ENCODE measurements at regions not wholly inside any gene's neighbourhood (a gene's known extent, or its start where the extent isn't known, plus 50 kb on each side); places are given as distances from the start of the nearest gene placed in this dataset.
A peak's percentile ranks its signal among the peaks of the same experiment; 100 is the strongest.
"Not testable (repeated sequence)": the region's sequence is repeated elsewhere in the genome, so short reads cannot be mapped to it uniquely, and the experiment has no call there.

DNA sequence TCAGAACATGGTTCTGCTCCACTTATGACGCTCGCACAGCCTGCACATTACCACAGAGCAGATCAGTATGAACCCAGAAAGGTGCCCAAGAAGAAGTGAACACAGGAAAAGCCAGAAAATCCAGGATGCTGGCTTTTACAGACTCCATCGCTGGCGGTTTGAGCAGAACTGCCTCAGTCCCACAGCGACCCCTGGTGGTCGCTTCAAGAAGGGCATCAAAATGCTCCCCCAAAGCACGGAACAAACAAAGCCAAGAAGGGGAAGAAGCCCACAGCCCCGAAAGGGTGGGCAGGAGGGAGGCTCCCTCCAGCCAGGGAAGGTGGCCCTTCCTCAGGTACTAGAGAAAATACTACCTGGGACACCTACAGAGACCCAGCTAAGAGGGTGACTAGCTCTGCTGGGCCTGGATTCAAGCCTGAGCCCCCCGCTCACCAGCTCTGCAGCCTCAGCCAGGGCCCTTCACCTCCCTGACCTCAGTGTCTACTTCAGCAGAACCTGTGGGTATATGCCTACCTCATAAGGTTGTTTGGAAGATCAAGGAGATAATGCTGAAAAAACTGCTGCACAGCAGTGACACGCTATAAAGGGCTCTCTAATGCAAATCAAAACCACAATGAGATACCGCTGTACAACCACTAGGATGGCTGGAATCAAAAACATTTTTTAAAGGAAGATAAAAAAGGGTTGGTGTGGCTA, 98.1 kb downstream of the NCOR2 start:
- peaks cover 5% of the 10 kb centered on the region for H3K9me3 ChIP-seq (ENCODE audit: control insufficient read depth, insufficient read depth, low read length)
- no peak overlapping the region for H3K4me3 ChIP-seq (ENCODE audit: low read depth, low read length)
- H3K27me3 ChIP-seq (ENCODE audit: control insufficient read depth, insufficient read depth, low read length) = no peaks in the 10 kb centered on the region
- peaks cover 56% of the 10 kb centered on the region for H3K36me3 ChIP-seq (ENCODE audit: control insufficient read depth, insufficient read depth, low read length)
- H3K27ac ChIP-seq (ENCODE audit: low read depth, low read length) = no peak overlapping the region
- DNase-seq (ENCODE audit: low read depth in 4 of 6, low spot score in 6 of 6) = no peak
- H3K4me1 ChIP-seq (ENCODE audit: control insufficient read depth, insufficient read depth, low read length) = peaks cover 18% of the 10 kb centered on the region
- WGBS (ENCODE audit: insufficient coverage) = 77% methylated on average over 8 of the region's 11 CpGs

DNA sequence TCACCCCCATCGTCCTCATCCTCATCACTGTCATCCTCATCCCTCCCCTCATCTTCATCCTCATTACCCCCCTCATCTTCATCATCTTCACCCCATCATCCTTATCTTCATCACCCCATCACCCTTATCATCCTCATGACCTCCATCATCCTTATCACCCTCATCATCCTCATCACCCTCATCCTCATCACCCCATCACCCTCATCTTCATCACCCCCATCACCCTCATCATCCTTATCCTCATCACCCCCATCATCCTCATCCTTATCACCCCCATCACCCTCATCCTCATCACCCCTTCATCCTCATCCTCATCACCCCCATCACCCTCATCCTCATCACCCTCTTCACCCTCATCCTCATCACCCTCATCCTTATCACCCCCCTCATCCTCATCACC, 99.9 kb downstream of the NCOR2 start:
- DNase-seq (ENCODE audit: low read depth in 4 of 6, low spot score in 6 of 6); H3K27ac ChIP-seq (ENCODE audit: low read depth, low read length); H3K9me3 ChIP-seq (ENCODE audit: control insufficient read depth, insufficient read depth, low read length); H3K27me3 ChIP-seq (ENCODE audit: control insufficient read depth, insufficient read depth, low read length); H3K4me3 ChIP-seq (ENCODE audit: low read depth, low read length): not testable (repeated sequence)
- WGBS (ENCODE audit: insufficient coverage) = 100% methylated on average over 1 of the region's 1 CpG
- H3K36me3 ChIP-seq (ENCODE audit: control insufficient read depth, insufficient read depth, low read length) = peaks cover 55% of the 10 kb centered on the region
- peaks cover 28% of the 10 kb centered on the region for H3K4me1 ChIP-seq (ENCODE audit: control insufficient read depth, insufficient read depth, low read length)

- Histone ChIP-seq H3K36me3 (ENCODE audit: control insufficient read depth, insufficient read depth, low read length) (peaks cover 57% of the 10 kb centered on the region), H3K27ac (ENCODE audit: low read depth, low read length) (no peak overlapping the region), H3K27me3 (ENCODE audit: control insufficient read depth, insufficient read depth, low read length) (no peaks in the 10 kb centered on the region), H3K4me1 (ENCODE audit: control insufficient read depth, insufficient read depth, low read length) (peaks cover 33% of the 10 kb centered on the region), H3K4me3 (ENCODE audit: low read depth, low read length) (no peak overlapping the region), H3K9me3 (ENCODE audit: control insufficient read depth, insufficient read depth, low read length) (peaks cover 5% of the 10 kb centered on the region)
- 80% methylated on average over 23 of the region's 29 CpGs for WGBS (ENCODE audit: insufficient coverage)
- no peak for DNase-seq (ENCODE audit: low read depth in 4 of 6, low spot score in 6 of 6)
Measured at GRCh38 chr12:124466216-124467128, 100.9 kb downstream of the NCOR2 start.

- Histone ChIP-seq H3K4me3 (ENCODE audit: low read depth, low read length) (no peak overlapping the region), H3K9me3 (ENCODE audit: control insufficient read depth, insufficient read depth, low read length) (peaks cover 5% of the 10 kb centered on the region), H3K36me3 (ENCODE audit: control insufficient read depth, insufficient read depth, low read length) (peaks cover 59% of the 10 kb centered on the region), H3K4me1 (ENCODE audit: control insufficient read depth, insufficient read depth, low read length) (peaks cover 29% of the 10 kb centered on the region), H3K27me3 (ENCODE audit: control insufficient read depth, insufficient read depth, low read length) (no peaks in the 10 kb centered on the region), H3K27ac (ENCODE audit: low read depth, low read length) (no peak overlapping the region)
- WGBS (ENCODE audit: insufficient coverage) = 100% methylated on average over 1 of the region's 1 CpG
- no peak for DNase-seq (ENCODE audit: low read depth in 4 of 6, low spot score in 6 of 6)
Measured at GRCh38 chr12:124465473-124465872, 101.9 kb downstream of the NCOR2 start.

GRCh38 chr12:124464830-124465229, 102.6 kb downstream of the NCOR2 start:
- H3K27ac ChIP-seq (ENCODE audit: low read depth, low read length) = no peak overlapping the region

DNA sequence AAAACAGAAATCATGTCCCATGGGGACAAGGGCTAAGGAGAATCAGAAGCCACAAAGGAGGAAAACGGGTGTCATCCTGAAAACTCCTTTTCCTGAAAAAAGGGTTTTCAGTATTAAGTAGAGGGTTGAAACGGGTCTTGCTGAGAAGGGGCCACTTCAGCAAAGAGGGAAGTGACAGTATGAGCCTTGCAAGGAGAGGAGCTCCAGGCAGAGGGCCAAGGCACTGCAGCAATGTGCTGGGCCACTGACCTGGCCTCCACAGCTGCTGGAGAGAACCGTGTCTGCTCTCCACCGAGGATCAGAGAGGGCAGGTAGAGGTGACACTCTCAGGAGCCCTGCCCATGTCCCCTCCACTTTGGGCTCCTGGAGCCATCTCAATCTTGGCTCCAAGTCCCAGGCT, 103.3 kb downstream of the NCOR2 start:
- no peaks in the 10 kb centered on the region for H3K27me3 ChIP-seq (ENCODE audit: control insufficient read depth, insufficient read depth, low read length)
- peaks cover 29% of the 10 kb centered on the region for H3K4me1 ChIP-seq (ENCODE audit: control insufficient read depth, insufficient read depth, low read length)
- peak in 1 of 6 donors; percentile 56 for DNase-seq (ENCODE audit: low read depth in 4 of 6, low spot score in 6 of 6)
- 27% methylated on average over 4 of the region's 4 CpGs for WGBS (ENCODE audit: insufficient coverage)
- peaks cover 62% of the 10 kb centered on the region for H3K36me3 ChIP-seq (ENCODE audit: control insufficient read depth, insufficient read depth, low read length)
- H3K9me3 ChIP-seq (ENCODE audit: control insufficient read depth, insufficient read depth, low read length) = peaks cover 2% of the 10 kb centered on the region
- H3K27ac ChIP-seq (ENCODE audit: low read depth, low read length) = peak overlapping the region; percentile 61
- H3K4me3 ChIP-seq (ENCODE audit: low read depth, low read length) = no peak overlapping the region

More at GRCh38 chr12:124464830-124465229, 102.6 kb downstream of the NCOR2 start:
- no CpG with 5 or more reads among the region's 4 CpGs for WGBS (ENCODE audit: insufficient coverage)
- Histone ChIP-seq H3K4me1 (ENCODE audit: control insufficient read depth, insufficient read depth, low read length) (peaks cover 29% of the 10 kb centered on the region), H3K27me3 (ENCODE audit: control insufficient read depth, insufficient read depth, low read length) (no peaks in the 10 kb centered on the region), H3K4me3 (ENCODE audit: low read depth, low read length) (no peak overlapping the region), H3K36me3 (ENCODE audit: control insufficient read depth, insufficient read depth, low read length) (peaks cover 60% of the 10 kb centered on the region), H3K9me3 (ENCODE audit: control insufficient read depth, insufficient read depth, low read length) (peaks cover 5% of the 10 kb centered on the region)
- DNase-seq (ENCODE audit: low read depth in 4 of 6, low spot score in 6 of 6) = no peak

GRCh38 chr12:124463341-124463921, 104.0 kb downstream of the NCOR2 start:
- Histone ChIP-seq H3K27me3 (ENCODE audit: control insufficient read depth, insufficient read depth, low read length) (no peaks in the 10 kb centered on the region), H3K27ac (ENCODE audit: low read depth, low read length) (peak overlapping the region; percentile 61), H3K4me3 (ENCODE audit: low read depth, low read length) (no peak overlapping the region), H3K4me1 (ENCODE audit: control insufficient read depth, insufficient read depth, low read length) (peaks cover 32% of the 10 kb centered on the region), H3K36me3 (ENCODE audit: control insufficient read depth, insufficient read depth, low read length) (peaks cover 66% of the 10 kb centered on the region), H3K9me3 (ENCODE audit: control insufficient read depth, insufficient read depth, low read length) (peaks cover 2% of the 10 kb centered on the region)
- WGBS (ENCODE audit: insufficient coverage) = 14% methylated on average over 21 of the region's 23 CpGs
- DNase-seq (ENCODE audit: low read depth in 4 of 6, low spot score in 6 of 6) = peak in 2 of 6 donors; percentile 88

- peaks cover 73% of the 10 kb centered on the region for H3K36me3 ChIP-seq (ENCODE audit: control insufficient read depth, insufficient read depth, low read length)
- peaks cover 39% of the 10 kb centered on the region for H3K4me1 ChIP-seq (ENCODE audit: control insufficient read depth, insufficient read depth, low read length)
- H3K9me3 ChIP-seq (ENCODE audit: control insufficient read depth, insufficient read depth, low read length) = peaks cover 2% of the 10 kb centered on the region
- no peak overlapping the region for H3K27ac ChIP-seq (ENCODE audit: low read depth, low read length)
- no peaks in the 10 kb centered on the region for H3K27me3 ChIP-seq (ENCODE audit: control insufficient read depth, insufficient read depth, low read length)
- 57% methylated on average over 9 of the region's 9 CpGs for WGBS (ENCODE audit: insufficient coverage)
- DNase-seq (ENCODE audit: low read depth in 4 of 6, low spot score in 6 of 6) = peak in 1 of 6 donors; percentile 61
- no peak overlapping the region for H3K4me3 ChIP-seq (ENCODE audit: low read depth, low read length)
Measured at GRCh38 chr12:124462750-124463149, 104.7 kb downstream of the NCOR2 start.

DNA sequence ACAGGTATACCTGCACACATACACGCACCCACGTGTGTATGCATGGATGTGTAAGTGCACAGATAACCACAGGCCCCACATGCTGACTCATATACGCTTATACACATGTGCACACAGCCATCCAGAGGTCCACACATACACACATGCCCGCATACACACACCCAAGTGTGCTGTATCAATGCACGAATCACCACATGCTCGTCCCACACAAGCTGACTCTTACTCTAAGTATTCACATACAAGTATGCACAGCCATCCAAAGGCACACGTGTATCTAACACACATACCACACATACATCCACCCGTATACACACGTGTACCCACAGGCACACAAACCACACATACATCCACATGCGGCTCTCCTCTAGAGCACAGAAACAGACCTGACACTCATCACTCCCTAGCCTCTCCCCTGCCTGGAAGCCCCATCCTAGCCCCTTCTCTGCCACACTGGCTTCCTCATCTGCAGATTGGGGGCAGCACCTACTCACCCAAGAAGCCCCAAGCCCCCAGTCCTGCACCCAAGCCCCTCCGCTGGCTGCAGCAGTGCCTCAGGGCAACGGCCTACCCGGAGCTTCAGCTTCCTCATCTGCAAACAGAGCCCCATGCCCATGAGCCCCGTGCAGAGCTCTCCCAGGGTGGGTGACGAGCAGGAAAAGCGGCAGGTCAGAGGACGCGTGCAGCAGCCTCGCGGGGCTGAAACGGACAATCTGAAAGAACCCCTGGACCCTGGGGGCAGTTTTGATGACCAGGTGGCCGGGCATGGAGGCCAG, 105.4 kb downstream of the NCOR2 start:
- peaks cover 78% of the 10 kb centered on the region for H3K36me3 ChIP-seq (ENCODE audit: control insufficient read depth, insufficient read depth, low read length)
- DNase-seq (ENCODE audit: low read depth in 4 of 6, low spot score in 6 of 6) = no peak
- no peaks in the 10 kb centered on the region for H3K27me3 ChIP-seq (ENCODE audit: control insufficient read depth, insufficient read depth, low read length)
- peaks cover 2% of the 10 kb centered on the region for H3K9me3 ChIP-seq (ENCODE audit: control insufficient read depth, insufficient read depth, low read length)
- H3K4me1 ChIP-seq (ENCODE audit: control insufficient read depth, insufficient read depth, low read length) = peaks cover 46% of the 10 kb centered on the region
- H3K27ac ChIP-seq (ENCODE audit: low read depth, low read length) = no peak overlapping the region
- 79% methylated on average over 22 of the region's 22 CpGs for WGBS (ENCODE audit: insufficient coverage)
- H3K4me3 ChIP-seq (ENCODE audit: low read depth, low read length) = no peak overlapping the region

Measured in spinal cord (tissue), 9 donors.